CD14-positive monocyte (primary cell): ENCODE measurements at regions not wholly inside any gene's neighbourhood (a gene's known extent, or its start where the extent isn't known, plus 50 kb on each side); places are given as distances from the start of the nearest gene placed in this dataset.

Source experiments
- DNase-seq, 3 donors: peaks; one replicate each; pipeline ENCODE4 v3.0.0-alpha.2; 2011 to 2022
- H2AFZ ChIP-seq: 2 replicates; pipeline ENCODE4 v1.6.0; 2012; ENCODE audit warnings: mild to moderate bottlenecking, low read depth, low read length, inconsistent platforms; ENCODE audit not compliant: insufficient read depth, poor library complexity, severe bottlenecking
- H3K27ac ChIP-seq, 2 donors: 1 replicate in 1 of 2; 2 replicates in 1 of 2; pipeline ENCODE4 v1.5.1; 2012 to 2013; ENCODE audit warnings: low read length in 2 of 2, control low read depth in 1 of 2, inconsistent platforms in 1 of 2, low read depth in 1 of 2, mild to moderate bottlenecking in 1 of 2
- H3K27me3 ChIP-seq, 2 donors: one replicate each; pipeline versions ENCODE4 v1.6.0 to v1.6.1; 2011 to 2013; ENCODE audit warnings: low read length in 2 of 2; ENCODE audit not compliant: control insufficient read depth in 2 of 2, insufficient read depth in 2 of 2
- H3K36me3 ChIP-seq, 2 donors: replicated peaks in 1 of 2; 1 replicate in 1 of 2; 2 replicates in 1 of 2; pipeline versions ENCODE4 v1.5.1 to v1.6.1; 2012 to 2013; ENCODE audit warnings: low read length in 2 of 2, control low read depth in 1 of 2, inconsistent platforms in 1 of 2, mild to moderate bottlenecking in 1 of 2; ENCODE audit not compliant: insufficient read depth in 2 of 2, control insufficient read depth in 1 of 2
- H3K4me1 ChIP-seq, 2 donors: 1 replicate in 1 of 2; 2 replicates in 1 of 2; pipeline versions ENCODE4 v1.5.1 to v1.6.1; 2012 to 2013; ENCODE audit warnings: low read length in 2 of 2, control low read depth in 1 of 2, inconsistent platforms in 1 of 2, mild to moderate bottlenecking in 1 of 2, moderate library complexity in 1 of 2; ENCODE audit not compliant: insufficient read depth in 2 of 2, control insufficient read depth in 1 of 2
- H3K4me2 ChIP-seq: replicated peaks from 2 replicates; pipeline ENCODE3; 2012; ENCODE audit warnings: low read length, moderate library complexity, mild to moderate bottlenecking; ENCODE audit not compliant: poor library complexity, severe bottlenecking; ENCODE audit errors: extremely low read depth
- H3K4me3 ChIP-seq, 3 experiments: fragments of 200-600 bp in 1 of 3; sonication (generic) in 1 of 3; replicated peaks in 1 of 3; 1 replicate in 2 of 3; 2 replicates in 1 of 3; pipeline ENCODE4 v1.5.1; 2011 to 2013; ENCODE audit warnings: low read length in 3 of 3, mild to moderate bottlenecking in 3 of 3, control low read depth in 2 of 3, low read depth in 2 of 3, inconsistent platforms in 1 of 3, moderate library complexity in 1 of 3
- H3K79me2 ChIP-seq: 2 replicates; pipeline ENCODE4 v1.6.0; 2012; ENCODE audit warnings: mild to moderate bottlenecking, control low read depth, inconsistent platforms, low read length, moderate library complexity; ENCODE audit not compliant: insufficient read depth
- H3K9ac ChIP-seq: 2 replicates; pipeline ENCODE4 v1.6.0; 2017; ENCODE audit warnings: low read length, mild to moderate bottlenecking; ENCODE audit not compliant: insufficient read depth, poor library complexity, severe bottlenecking
- H3K9me3 ChIP-seq, 2 donors: replicated peaks in 1 of 2; 1 replicate in 1 of 2; 2 replicates in 1 of 2; pipeline versions ENCODE4 v1.5.1 to v1.6.1; 2012 to 2013; ENCODE audit warnings: low read length in 2 of 2, control low read depth in 1 of 2; ENCODE audit not compliant: control insufficient read depth in 1 of 2, insufficient read depth in 1 of 2
- H4K20me1 ChIP-seq: 2 replicates; pipeline ENCODE4 v1.6.0; 2012; ENCODE audit warnings: mild to moderate bottlenecking, low read length, control low read depth, moderate library complexity; ENCODE audit not compliant: insufficient read depth
- H3K27ac Mint-ChIP-seq, 7 donors: one replicate each; pipeline ENCODE4 v1.8.0; 2020; ENCODE audit warnings: mild to moderate bottlenecking in 7 of 7, mixed read lengths in 7 of 7, moderate library complexity in 6 of 7, inconsistent platforms in 2 of 7
- H3K27me3 Mint-ChIP-seq, 3 donors: one replicate each; pipeline ENCODE4 v1.8.0; 2021 to 2022; ENCODE audit warnings: low read depth in 3 of 3, mild to moderate bottlenecking in 3 of 3, mixed read lengths in 3 of 3, moderate library complexity in 3 of 3, inconsistent platforms in 1 of 3
- H3K36me3 Mint-ChIP-seq, 2 donors: one replicate each; pipeline ENCODE4 v1.8.0; 2020; ENCODE audit warnings: mixed read lengths in 2 of 2, inconsistent platforms in 1 of 2, mild to moderate bottlenecking in 1 of 2
- H3K4me1 Mint-ChIP-seq: one replicate; pipeline ENCODE4 v1.8.0; 2020; ENCODE audit warnings: mild to moderate bottlenecking, mixed read lengths
- H3K4me3 Mint-ChIP-seq, 2 donors: one replicate each; pipeline ENCODE4 v1.8.0; 2020; ENCODE audit warnings: mild to moderate bottlenecking in 2 of 2, mixed read lengths in 2 of 2, moderate library complexity in 1 of 2
- H3K9me3 Mint-ChIP-seq, 7 donors: one replicate each; pipeline ENCODE4 v1.8.0; 2020 to 2022; ENCODE audit warnings: mixed read lengths in 7 of 7, mild to moderate bottlenecking in 6 of 7, moderate library complexity in 6 of 7, inconsistent platforms in 2 of 7
- WGBS: methylation state at CpG from one replicate; pipeline ENCODE4 v1.1.5; 2013; ENCODE audit warnings: missing lambda C conversion rate; ENCODE audit not compliant: insufficient coverage; 5-methylcytosine and 5-hydroxymethylcytosine counted together
- intact Hi-C, 2 donors: fragments of 100-400 bp; cut with micrococcal nuclease; formaldehyde crosslinking; loops; one replicate each; pipeline versions ENCODE4 v1.15.0 to v1.15.1; 2023
- TF ChIP-seq, protein P1 (sequence below): fragments of 200-600 bp; IDR thresholded peaks from one replicate; pipeline ENCODE4 v1.8.0; 2022; ENCODE audit warnings: antibody characterized with exemption, mild to moderate bottlenecking

- Histone ChIP-seq H3K9ac (no peak overlapping the region), H3K36me3 (no peaks in the 10 kb centered on the region), H2AFZ (no peak overlapping the region), H3K79me2 (no peaks in the 10 kb centered on the region), H3K4me3 (no peak overlapping the region), H4K20me1 (no peaks in the 10 kb centered on the region), H3K27me3 (no peaks in the 10 kb centered on the region), H3K4me1 (no peaks in the 10 kb centered on the region), H3K4me2 (no peak overlapping the region), H3K27ac (no peak overlapping the region), H3K9me3 (no peaks in the 10 kb centered on the region)
- DNase-seq = no peak
- Mint-ChIP-seq H3K9me3 (peaks cover 0 to 5% (median 3%) of the 10 kb centered on the region in 7 donors), H3K4me1 (no peaks in the 10 kb centered on the region), H3K36me3 (no peaks in the 10 kb centered on the region), H3K27me3 (peaks cover 0 to 3% (median 0%) of the 10 kb centered on the region in 3 donors), H3K27ac (no peak overlapping the region), H3K4me3 (no peak overlapping the region)
- no CpG with 5 or more reads among the region's 3 CpGs for WGBS
- TF ChIP-seq, protein P1, sequence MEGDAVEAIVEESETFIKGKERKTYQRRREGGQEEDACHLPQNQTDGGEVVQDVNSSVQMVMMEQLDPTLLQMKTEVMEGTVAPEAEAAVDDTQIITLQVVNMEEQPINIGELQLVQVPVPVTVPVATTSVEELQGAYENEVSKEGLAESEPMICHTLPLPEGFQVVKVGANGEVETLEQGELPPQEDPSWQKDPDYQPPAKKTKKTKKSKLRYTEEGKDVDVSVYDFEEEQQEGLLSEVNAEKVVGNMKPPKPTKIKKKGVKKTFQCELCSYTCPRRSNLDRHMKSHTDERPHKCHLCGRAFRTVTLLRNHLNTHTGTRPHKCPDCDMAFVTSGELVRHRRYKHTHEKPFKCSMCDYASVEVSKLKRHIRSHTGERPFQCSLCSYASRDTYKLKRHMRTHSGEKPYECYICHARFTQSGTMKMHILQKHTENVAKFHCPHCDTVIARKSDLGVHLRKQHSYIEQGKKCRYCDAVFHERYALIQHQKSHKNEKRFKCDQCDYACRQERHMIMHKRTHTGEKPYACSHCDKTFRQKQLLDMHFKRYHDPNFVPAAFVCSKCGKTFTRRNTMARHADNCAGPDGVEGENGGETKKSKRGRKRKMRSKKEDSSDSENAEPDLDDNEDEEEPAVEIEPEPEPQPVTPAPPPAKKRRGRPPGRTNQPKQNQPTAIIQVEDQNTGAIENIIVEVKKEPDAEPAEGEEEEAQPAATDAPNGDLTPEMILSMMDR = no peak
- intact Hi-C loops = no loop called here
These were observed 516.4 kb upstream of the ARID1B start for GRCh38 chr6:156260815-156261214.

- H2AFZ ChIP-seq = no peak overlapping the region
- H3K27ac ChIP-seq = no peak overlapping the region
- WGBS = no CpG with 5 or more reads among the region's 3 CpGs
- peak overlapping the region in 1 of 7 donors; percentile 34 for H3K27ac Mint-ChIP-seq
- H3K79me2 ChIP-seq = no peaks in the 10 kb centered on the region
- H3K36me3 Mint-ChIP-seq = no peaks in the 10 kb centered on the region
- no peak overlapping the region for H3K4me3 Mint-ChIP-seq
- H3K27me3 Mint-ChIP-seq = peaks cover 0 to 3% (median 1%) of the 10 kb centered on the region in 3 donors
- intact Hi-C loops = no loop called here
- H3K4me2 ChIP-seq = no peak overlapping the region
- H3K4me1 Mint-ChIP-seq = no peaks in the 10 kb centered on the region
- H3K9me3 Mint-ChIP-seq = peaks cover 0 to 3% (median 0%) of the 10 kb centered on the region in 7 donors
- H3K27me3 ChIP-seq = no peaks in the 10 kb centered on the region
- H3K9ac ChIP-seq = no peak overlapping the region
- H3K9me3 ChIP-seq = no peaks in the 10 kb centered on the region
- TF ChIP-seq, protein P1 = no peak
- no peaks in the 10 kb centered on the region for H4K20me1 ChIP-seq
- H3K4me3 ChIP-seq = no peak overlapping the region
- no peaks in the 10 kb centered on the region for H3K4me1 ChIP-seq
- no peaks in the 10 kb centered on the region for H3K36me3 ChIP-seq
- DNase-seq = no peak
These were observed 518.2 kb upstream of the ARID1B start for GRCh38 chr6:156258981-156259380.
